GM23338 (cell line): ENCODE measurements at regions not wholly inside any gene's neighbourhood (a gene's known extent, or its start where the extent isn't known, plus 50 kb on each side); places are given as distances from the start of the nearest gene placed in this dataset.

Experiments used
- CREB1 ChIP-seq: fragments of 250-450 bp; sonication (Bioruptor Pico); IDR thresholded peaks from 2 replicates; pipeline ENCODE4 v1.5.0; 2020; ENCODE audit warnings: low read depth, mild to moderate bottlenecking, moderate library complexity
- EZH2 ChIP-seq: fragments of 200-600 bp; sonication (generic); IDR thresholded peaks from one replicate; pipeline ENCODE4 v1.8.0; 2017; ENCODE audit warnings: antibody characterized with exemption, mild to moderate bottlenecking, low read depth; ENCODE audit not compliant: unreplicated experiment
- EZH2phosphoT487 ChIP-seq: fragments of 200-600 bp; sonication (generic); IDR thresholded peaks from one replicate; pipeline ENCODE4 v1.8.1; 2018; ENCODE audit warnings: antibody characterized with exemption; ENCODE audit not compliant: unreplicated experiment
- JUNB ChIP-seq: IDR thresholded peaks from one replicate; pipeline ENCODE4 v1.6.1; 2016; ENCODE audit warnings: antibody characterized with exemption; ENCODE audit not compliant: unreplicated experiment
- NANOG ChIP-seq: IDR thresholded peaks from 2 replicates; pipeline ENCODE4 v1.6.1; 2016; ENCODE audit warnings: antibody characterized with exemption, borderline replicate concordance
- POLR2AphosphoS5 ChIP-seq: IDR thresholded peaks from 2 replicates; pipeline ENCODE4 v1.6.1; 2016; ENCODE audit warnings: antibody characterized with exemption, low read depth
- REST ChIP-seq: IDR thresholded peaks from one replicate; pipeline ENCODE4 v1.6.1; 2018; ENCODE audit warnings: antibody characterized with exemption; ENCODE audit not compliant: unreplicated experiment
- STAT1 ChIP-seq: IDR thresholded peaks from one replicate; pipeline ENCODE4 v1.6.1; 2016; ENCODE audit warnings: antibody characterized with exemption; ENCODE audit not compliant: unreplicated experiment
- ZNF114 ChIP-seq: fragments of 250-450 bp; sonication (Bioruptor Pico); IDR thresholded peaks from 2 replicates; pipeline ENCODE4 v1.5.0; 2020; ENCODE audit warnings: mild to moderate bottlenecking, moderate library complexity
- TF ChIP-seq, protein P1 (sequence below), 2 experiments: fragments of 200-600 bp in 1 of 2; sonication (generic) in 1 of 2; conservative IDR thresholded peaks; 2 replicates each; pipeline versions ENCODE4 v1.5.1 to v1.6.1; 2016 to 2017; ENCODE audit warnings: antibody characterized with exemption in 2 of 2, low read depth in 2 of 2, mild to moderate bottlenecking in 2 of 2, moderate library complexity in 1 of 2
- TF ChIP-seq, protein P2 (sequence below): IDR thresholded peaks from 2 replicates; pipeline ENCODE4 v1.6.1; 2016; ENCODE audit warnings: antibody characterized with exemption

- TF ChIP-seq, protein P1, sequence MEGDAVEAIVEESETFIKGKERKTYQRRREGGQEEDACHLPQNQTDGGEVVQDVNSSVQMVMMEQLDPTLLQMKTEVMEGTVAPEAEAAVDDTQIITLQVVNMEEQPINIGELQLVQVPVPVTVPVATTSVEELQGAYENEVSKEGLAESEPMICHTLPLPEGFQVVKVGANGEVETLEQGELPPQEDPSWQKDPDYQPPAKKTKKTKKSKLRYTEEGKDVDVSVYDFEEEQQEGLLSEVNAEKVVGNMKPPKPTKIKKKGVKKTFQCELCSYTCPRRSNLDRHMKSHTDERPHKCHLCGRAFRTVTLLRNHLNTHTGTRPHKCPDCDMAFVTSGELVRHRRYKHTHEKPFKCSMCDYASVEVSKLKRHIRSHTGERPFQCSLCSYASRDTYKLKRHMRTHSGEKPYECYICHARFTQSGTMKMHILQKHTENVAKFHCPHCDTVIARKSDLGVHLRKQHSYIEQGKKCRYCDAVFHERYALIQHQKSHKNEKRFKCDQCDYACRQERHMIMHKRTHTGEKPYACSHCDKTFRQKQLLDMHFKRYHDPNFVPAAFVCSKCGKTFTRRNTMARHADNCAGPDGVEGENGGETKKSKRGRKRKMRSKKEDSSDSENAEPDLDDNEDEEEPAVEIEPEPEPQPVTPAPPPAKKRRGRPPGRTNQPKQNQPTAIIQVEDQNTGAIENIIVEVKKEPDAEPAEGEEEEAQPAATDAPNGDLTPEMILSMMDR (conservative IDR thresholded peaks at IDR 0.05; ENCODE audit: low read depth in 2 of 2) = no peak
- TF ChIP-seq POLR2AphosphoS5 (no peak), REST (no peak), EZH2phosphoT487 (no peak), EZH2 (no peak), STAT1 (no peak), ZNF114 (CRISPR knock-in tag) (no peak), NANOG (no peak), CREB1 (CRISPR knock-in tag) (no peak), JUNB (no peak)
- TF ChIP-seq, protein P2, sequence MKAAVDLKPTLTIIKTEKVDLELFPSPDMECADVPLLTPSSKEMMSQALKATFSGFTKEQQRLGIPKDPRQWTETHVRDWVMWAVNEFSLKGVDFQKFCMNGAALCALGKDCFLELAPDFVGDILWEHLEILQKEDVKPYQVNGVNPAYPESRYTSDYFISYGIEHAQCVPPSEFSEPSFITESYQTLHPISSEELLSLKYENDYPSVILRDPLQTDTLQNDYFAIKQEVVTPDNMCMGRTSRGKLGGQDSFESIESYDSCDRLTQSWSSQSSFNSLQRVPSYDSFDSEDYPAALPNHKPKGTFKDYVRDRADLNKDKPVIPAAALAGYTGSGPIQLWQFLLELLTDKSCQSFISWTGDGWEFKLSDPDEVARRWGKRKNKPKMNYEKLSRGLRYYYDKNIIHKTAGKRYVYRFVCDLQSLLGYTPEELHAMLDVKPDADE = no peak
These were observed 165.8 kb upstream of the STK32A start for GRCh38 chr5:147068998-147069397.
